T-cell (primary cell): ENCODE measurements at regions not wholly inside any gene's neighbourhood (a gene's known extent, or its start where the extent isn't known, plus 50 kb on each side); places are given as distances from the start of the nearest gene placed in this dataset.

Experiments used
- ATAC-seq, 4 experiments: fragments of 200-7000 bp in 3 of 4; fragments of 150-1000 bp in 1 of 4; cut with Tn5 transposase; replicated peaks in 1 of 4; 1 replicate in 3 of 4; 2 replicates in 1 of 4; pipeline ENCODE4 v1.10.0; 2021; ENCODE audit warnings: moderate library complexity in 3 of 4, mild to moderate bottlenecking in 2 of 4, moderate number of reproducible peaks in 1 of 4
- CTCF ChIA-PET, 2 donors: fragments of 300-600 bp; sonication (Branson Sonifier 250); formaldehyde crosslinking; loops; one replicate each; lab custom pipeline; 2022; ENCODE audit warnings: antibody characterized with exemption in 2 of 2; lab: Charles Lee
- POLR2A ChIA-PET, 2 donors: fragments of 300-600 bp; sonication (Branson Sonifier 250); formaldehyde crosslinking; loops; one replicate each; lab custom pipeline; 2022; ENCODE audit warnings: antibody characterized with exemption in 2 of 2; lab: Charles Lee
- DNase-seq, 35 experiments: peaks; one replicate each; pipeline versions ENCODE4 v3.0.0 to v3.0.0-alpha.2; 2013 to 2023
- H3K27ac ChIP-seq: one replicate; pipeline ENCODE4 v1.5.1; 2013; ENCODE audit warnings: low read length
- H3K27me3 ChIP-seq, 2 experiments: replicated peaks in 1 of 2; 1 replicate in 1 of 2; 2 replicates in 1 of 2; pipeline versions ENCODE4 v1.6.1 to v1.7.0; 2013; ENCODE audit warnings: low read length in 1 of 2, mixed read lengths in 1 of 2; ENCODE audit not compliant: control insufficient read depth in 2 of 2, insufficient read depth in 2 of 2; ENCODE audit errors: extremely low read depth in 1 of 2
- H3K36me3 ChIP-seq, 2 donors: 1 replicate in 1 of 2; 2 replicates in 1 of 2; pipeline versions ENCODE4 v1.6.1 to v1.7.0; 2013; ENCODE audit warnings: low read length in 1 of 2; ENCODE audit not compliant: control insufficient read depth in 2 of 2, insufficient read depth in 1 of 2; ENCODE audit errors: extremely low read depth in 1 of 2
- H3K4me1 ChIP-seq, 2 experiments: 1 replicate in 1 of 2; 2 replicates in 1 of 2; pipeline versions ENCODE4 v1.6.1 to v1.7.0; 2013; ENCODE audit warnings: low read length in 2 of 2, mixed read lengths in 1 of 2; ENCODE audit not compliant: insufficient read depth in 2 of 2, control insufficient read depth in 1 of 2; ENCODE audit errors: extremely low read depth in 1 of 2
- H3K4me3 ChIP-seq, 2 donors: 1 replicate in 1 of 2; 2 replicates in 1 of 2; pipeline versions ENCODE4 v1.5.1 to v1.7.0; 2013; ENCODE audit warnings: mild to moderate bottlenecking in 2 of 2, low read length in 1 of 2, moderate library complexity in 1 of 2; ENCODE audit not compliant: control insufficient read depth in 1 of 2; ENCODE audit errors: extremely low read depth in 1 of 2
- H3K9me3 ChIP-seq: 2 replicates; pipeline ENCODE4 v1.7.0; 2013
- H3K27ac Mint-ChIP-seq, 2 donors: one replicate each; pipeline ENCODE4 v1.8.0; 2020 to 2021; ENCODE audit warnings: mild to moderate bottlenecking in 2 of 2, mixed read lengths in 2 of 2
- H3K27me3 Mint-ChIP-seq, 2 donors: one replicate each; pipeline ENCODE4 v1.8.0; 2021 to 2022; ENCODE audit warnings: mixed read lengths in 2 of 2
- H3K36me3 Mint-ChIP-seq: one replicate; pipeline ENCODE4 v1.8.0; 2021; ENCODE audit warnings: mixed read lengths
- H3K4me1 Mint-ChIP-seq, 3 donors: one replicate each; pipeline ENCODE4 v1.8.0; 2020 to 2022; ENCODE audit warnings: mixed read lengths in 3 of 3, mild to moderate bottlenecking in 1 of 3
- H3K4me3 Mint-ChIP-seq, 3 donors: one replicate each; pipeline ENCODE4 v1.8.0; 2020 to 2022; ENCODE audit warnings: mild to moderate bottlenecking in 3 of 3, mixed read lengths in 3 of 3, moderate library complexity in 3 of 3
- H3K9me3 Mint-ChIP-seq, 3 donors: one replicate each; pipeline ENCODE4 v1.8.0; 2020 to 2022; ENCODE audit warnings: mixed read lengths in 3 of 3
- WGBS: methylation state at CpG from one replicate; pipeline ENCODE4 v1.1.5; 2013; ENCODE audit warnings: missing lambda C conversion rate; ENCODE audit not compliant: insufficient coverage; 5-methylcytosine and 5-hydroxymethylcytosine counted together

- Mint-ChIP-seq H3K4me3 (no peak overlapping the region), H3K4me1 (no peaks in the 10 kb centered on the region), H3K27ac (no peak overlapping the region), H3K27me3 (no peaks in the 10 kb centered on the region), H3K9me3 (peaks cover 11 to 15% (median 13%) of the 10 kb centered on the region in 3 donors), H3K36me3 (no peaks in the 10 kb centered on the region)
- no peaks in the 10 kb centered on the region for H3K4me1 ChIP-seq
- WGBS: no CpG with 5 or more reads among the region's 3 CpGs
- DNase-seq (no peak), ATAC-seq (no peak)
- no peaks in the 10 kb centered on the region for H3K9me3 ChIP-seq
- H3K4me3 ChIP-seq: no peak overlapping the region
- POLR2A ChIA-PET: no interaction called here
- H3K27ac ChIP-seq: no peak overlapping the region
- CTCF ChIA-PET: no interaction called here
- no peaks in the 10 kb centered on the region for H3K36me3 ChIP-seq
- no peaks in the 10 kb centered on the region for H3K27me3 ChIP-seq
Observed at GRCh38 chr4:136803433-136803832, 728.9 kb downstream of the PCDH18 start.

GRCh38 chr4:136800248-136800647, 732.0 kb downstream of the PCDH18 start:
- peaks cover 9 to 13% (median 11%) of the 10 kb centered on the region in 3 donors for H3K9me3 Mint-ChIP-seq
- ChIA-PET POLR2A (no interaction called here), CTCF (no interaction called here)
- H3K4me3 Mint-ChIP-seq: no peak overlapping the region
- H3K9me3 ChIP-seq: no peaks in the 10 kb centered on the region
- no peaks in the 10 kb centered on the region for H3K27me3 ChIP-seq
- no peak for DNase-seq
- no peaks in the 10 kb centered on the region for H3K27me3 Mint-ChIP-seq
- no peaks in the 10 kb centered on the region for H3K4me1 ChIP-seq
- H3K27ac Mint-ChIP-seq: no peak overlapping the region
- no peaks in the 10 kb centered on the region for H3K36me3 ChIP-seq
- no peak for ATAC-seq
- no peaks in the 10 kb centered on the region for H3K4me1 Mint-ChIP-seq
- no peaks in the 10 kb centered on the region for H3K36me3 Mint-ChIP-seq
- no peak overlapping the region for H3K27ac ChIP-seq
- WGBS: no CpG with 5 or more reads among the region's 3 CpGs
- H3K4me3 ChIP-seq: no peak overlapping the region

GRCh38 chr4:136796953-136797352, 735.3 kb downstream of the PCDH18 start:
- DNase-seq: no peak
- H3K4me3 ChIP-seq: no peak overlapping the region
- no peak overlapping the region for H3K4me3 Mint-ChIP-seq
- H3K4me1 Mint-ChIP-seq: no peaks in the 10 kb centered on the region
- ChIA-PET POLR2A (no interaction called here), CTCF (no interaction called here)
- no peaks in the 10 kb centered on the region for H3K9me3 ChIP-seq
- no peaks in the 10 kb centered on the region for H3K36me3 ChIP-seq
- no peak for ATAC-seq
- no peaks in the 10 kb centered on the region for H3K4me1 ChIP-seq
- no peak overlapping the region for H3K27ac Mint-ChIP-seq
- peaks cover 0 to 9% (median 2%) of the 10 kb centered on the region in 3 donors for H3K9me3 Mint-ChIP-seq
- H3K27ac ChIP-seq: no peak overlapping the region
- WGBS: 100% methylated on average over 2 of the region's 3 CpGs
- H3K27me3 ChIP-seq: no peaks in the 10 kb centered on the region
- H3K27me3 Mint-ChIP-seq: no peaks in the 10 kb centered on the region
- H3K36me3 Mint-ChIP-seq: no peaks in the 10 kb centered on the region

GRCh38 chr4:136793848-136794247, 738.4 kb downstream of the PCDH18 start:
- Mint-ChIP-seq H3K4me3 (no peak overlapping the region), H3K27ac (no peak overlapping the region), H3K36me3 (no peaks in the 10 kb centered on the region), H3K4me1 (no peaks in the 10 kb centered on the region), H3K27me3 (no peaks in the 10 kb centered on the region), H3K9me3 (peaks cover 0 to 7% (median 1%) of the 10 kb centered on the region in 3 donors)
- DNase-seq (no peak), ATAC-seq (no peak)
- ChIA-PET CTCF (no interaction called here), POLR2A (no interaction called here)
- Histone ChIP-seq H3K9me3 (no peaks in the 10 kb centered on the region), H3K27ac (no peak overlapping the region), H3K36me3 (no peaks in the 10 kb centered on the region), H3K27me3 (no peaks in the 10 kb centered on the region), H3K4me3 (no peak overlapping the region), H3K4me1 (no peaks in the 10 kb centered on the region)
- WGBS: 67% methylated on average over 1 of the region's 4 CpGs

- Mint-ChIP-seq H3K27me3 (no peaks in the 10 kb centered on the region), H3K27ac (no peak overlapping the region), H3K9me3 (peaks cover 0 to 10% (median 0%) of the 10 kb centered on the region in 3 donors), H3K4me1 (no peaks in the 10 kb centered on the region), H3K36me3 (no peaks in the 10 kb centered on the region), H3K4me3 (no peak overlapping the region)
- no peaks in the 10 kb centered on the region for H3K27me3 ChIP-seq
- no peaks in the 10 kb centered on the region for H3K4me1 ChIP-seq
- H3K36me3 ChIP-seq: no peaks in the 10 kb centered on the region
- ChIA-PET CTCF (no interaction called here), POLR2A (no interaction called here)
- H3K27ac ChIP-seq: no peak overlapping the region
- whole genome bisulfite sequencing: no CpG with 5 or more reads among the region's 1 CpG
- H3K4me3 ChIP-seq: no peak overlapping the region
- ATAC-seq (no peak), DNase-seq (no peak)
- no peaks in the 10 kb centered on the region for H3K9me3 ChIP-seq
Observed at GRCh38 chr4:136784326-136784725, 748.0 kb downstream of the PCDH18 start.

- no peaks in the 10 kb centered on the region for H3K9me3 ChIP-seq
- Mint-ChIP-seq H3K4me1 (no peaks in the 10 kb centered on the region), H3K36me3 (no peaks in the 10 kb centered on the region), H3K4me3 (no peak overlapping the region), H3K27me3 (no peaks in the 10 kb centered on the region), H3K27ac (no peak overlapping the region), H3K9me3 (peaks cover 0 to 6% (median 0%) of the 10 kb centered on the region in 3 donors)
- H3K27me3 ChIP-seq: no peaks in the 10 kb centered on the region
- no peak overlapping the region for H3K27ac ChIP-seq
- POLR2A ChIA-PET: no interaction called here
- no peaks in the 10 kb centered on the region for H3K36me3 ChIP-seq
- DNase-seq (no peak), ATAC-seq (no peak)
- 88% methylated on average over 6 of the region's 6 CpGs for WGBS
- CTCF ChIA-PET: no interaction called here
- no peaks in the 10 kb centered on the region for H3K4me1 ChIP-seq
- H3K4me3 ChIP-seq: no peak overlapping the region
Observed at GRCh38 chr4:136769717-136770116, 762.6 kb downstream of the PCDH18 start.

- H3K4me1 ChIP-seq: no peaks in the 10 kb centered on the region
- no peak overlapping the region for H3K27ac ChIP-seq
- Mint-ChIP-seq H3K36me3 (no peaks in the 10 kb centered on the region), H3K9me3 (peaks cover 0 to 3% (median 0%) of the 10 kb centered on the region in 3 donors), H3K4me3 (no peak overlapping the region), H3K27ac (no peak overlapping the region), H3K27me3 (no peaks in the 10 kb centered on the region), H3K4me1 (no peaks in the 10 kb centered on the region)
- no peaks in the 10 kb centered on the region for H3K27me3 ChIP-seq
- H3K9me3 ChIP-seq: no peaks in the 10 kb centered on the region
- no peak overlapping the region for H3K4me3 ChIP-seq
- WGBS: no CpG with 5 or more reads among the region's 1 CpG
- DNase-seq: no peak
- ChIA-PET POLR2A (no interaction called here), CTCF (no interaction called here)
- H3K36me3 ChIP-seq: no peaks in the 10 kb centered on the region
- ATAC-seq: no peak
Observed at GRCh38 chr4:136768925-136769275, 763.4 kb downstream of the PCDH18 start.
